HEK293T (cell line): ENCODE measurements at regions not wholly inside any gene's neighbourhood (a gene's known extent, or its start where the extent isn't known, plus 50 kb on each side); places are given as distances from the start of the nearest gene placed in this dataset.

Source experiments
- ARNT ChIP-seq: fragments of 450-650 bp; IDR thresholded peaks from 2 replicates; pipeline ENCODE4 v1.6.1; 2017; ENCODE audit warnings: mild to moderate bottlenecking
- BHLHE40 ChIP-seq: fragments of 450-650 bp; IDR thresholded peaks from 2 replicates; pipeline ENCODE4 v1.6.1; 2016; ENCODE audit warnings: mild to moderate bottlenecking, moderate library complexity, borderline replicate concordance
- FOXK2 ChIP-seq: fragments of 450-650 bp; IDR thresholded peaks from 2 replicates; pipeline ENCODE4 v1.6.1; 2016; ENCODE audit warnings: mild to moderate bottlenecking
- NFRKB ChIP-seq: fragments of 450-650 bp; IDR thresholded peaks from 2 replicates; pipeline ENCODE4 v1.6.1; 2016; ENCODE audit warnings: mild to moderate bottlenecking, moderate library complexity
- SP1 ChIP-seq: fragments of 450-650 bp; IDR thresholded peaks from 2 replicates; pipeline ENCODE4 v1.6.1; 2017

DNA sequence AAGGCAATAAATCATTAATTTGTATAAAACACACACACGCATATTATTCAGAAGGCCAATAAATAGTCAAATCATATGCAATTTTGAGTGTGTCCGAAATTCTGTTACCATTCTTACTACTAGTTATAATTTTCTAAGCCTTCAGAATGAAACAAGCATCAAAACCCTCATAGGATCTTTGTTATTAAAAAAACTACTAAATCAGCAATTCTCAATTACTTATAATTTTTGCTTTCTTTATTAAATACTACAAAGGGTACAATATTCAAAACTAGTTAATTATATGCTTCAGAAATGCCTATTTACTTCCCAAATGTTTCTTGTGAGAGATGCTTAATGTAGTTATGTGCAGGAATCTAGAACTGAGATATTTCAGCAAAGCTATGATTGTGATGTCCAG lies 413.1 kb upstream of the KIF2B start:
- TF ChIP-seq BHLHE40 (no peak), SP1 (no peak), NFRKB (no peak), ARNT (no peak), FOXK2 (no peak)
